H1 (cell line): ENCODE measurements at regions not wholly inside any gene's neighbourhood (a gene's known extent, or its start where the extent isn't known, plus 50 kb on each side); places are given as distances from the start of the nearest gene placed in this dataset.

ENCODE experiments used
- CTCF ChIA-PET: fragments of 300-600 bp; sonication (Branson Sonifier 250); formaldehyde crosslinking; loops from one replicate; lab custom pipeline; 2021; ENCODE audit not compliant: partially characterized antibody; lab: Charles Lee
- POLR2A ChIA-PET: fragments of 300-600 bp; sonication (Branson Sonifier 250); formaldehyde crosslinking; loops from one replicate; lab custom pipeline; 2021; ENCODE audit warnings: inconsistent platforms; ENCODE audit not compliant: partially characterized antibody; lab: Charles Lee
- DNase-seq, 2 experiments: peaks; one replicate each; pipeline versions ENCODE4 v3.0.0 to v3.0.0-alpha.2; 2010 to 2022; ENCODE audit warnings: low spot score in 2 of 2, low read depth in 1 of 2, mixed read lengths in 1 of 2
- FAIRE-seq: peaks from 2 replicates; lab custom pipeline; 2011; peaks lifted over from hg19 to GRCh38; lab: Jason Lieb, UNC
- H2AFZ ChIP-seq: 2 replicates; pipeline ENCODE4 v1.8.1; 2012; ENCODE audit warnings: low read length, inconsistent platforms
- H2AK5ac ChIP-seq: 2 replicates; pipeline ENCODE4 v1.6.1; 2013; ENCODE audit warnings: low read depth, low read length
- H2BK120ac ChIP-seq: replicated peaks from 2 replicates; pipeline ENCODE3; 2013; ENCODE audit warnings: low read depth, low read length, inconsistent platforms
- H2BK12ac ChIP-seq: 2 replicates; pipeline ENCODE4 v1.6.1; 2013; ENCODE audit warnings: low read depth, low read length
- H2BK15ac ChIP-seq: 2 replicates; pipeline ENCODE4 v1.6.1; 2013; ENCODE audit warnings: low read length
- H2BK20ac ChIP-seq: 2 replicates; pipeline ENCODE4 v1.6.1; 2013; ENCODE audit warnings: low read length
- H2BK5ac ChIP-seq: 2 replicates; pipeline ENCODE4 v1.6.1; 2013; ENCODE audit warnings: low read depth, low read length
- H3K14ac ChIP-seq: 2 replicates; pipeline ENCODE4 v1.6.1; 2013; ENCODE audit warnings: inconsistent platforms; ENCODE audit not compliant: insufficient read length
- H3K18ac ChIP-seq: 2 replicates; pipeline ENCODE4 v1.6.1; 2013; ENCODE audit warnings: low read length; ENCODE audit errors: extremely low read depth
- H3K23ac ChIP-seq: 2 replicates; pipeline ENCODE4 v1.6.1; 2013; ENCODE audit warnings: inconsistent platforms; ENCODE audit not compliant: insufficient read length
- H3K23me2 ChIP-seq: 2 replicates; pipeline ENCODE4 v1.6.1; 2013; ENCODE audit warnings: low read depth, low read length
- H3K27ac ChIP-seq: 2 replicates; pipeline ENCODE4 v1.6.1; 2011; ENCODE audit warnings: low read depth, low read length, inconsistent platforms
- H3K27me3 ChIP-seq, 4 experiments: replicated peaks in 1 of 4; 1 replicate in 1 of 4; 2 replicates in 3 of 4; pipeline versions ENCODE4 v1.6.1 to v1.8.1; 2011 to 2013; ENCODE audit warnings: low read length in 3 of 4, mild to moderate bottlenecking in 3 of 4, inconsistent platforms in 2 of 4, mixed read lengths in 2 of 4, moderate library complexity in 1 of 4; ENCODE audit not compliant: control insufficient read depth in 3 of 4, insufficient read depth in 3 of 4; ENCODE audit errors: extremely low read depth in 1 of 4
- H3K36me3 ChIP-seq, 4 experiments: 2 replicates each; pipeline versions ENCODE4 v1.6.1 to v1.8.1; 2011 to 2013; ENCODE audit warnings: mild to moderate bottlenecking in 4 of 4, low read length in 3 of 4, moderate library complexity in 2 of 4, control low read depth in 1 of 4, inconsistent platforms in 1 of 4; ENCODE audit not compliant: insufficient read depth in 4 of 4, control insufficient read depth in 2 of 4
- H3K4ac ChIP-seq: replicated peaks from 2 replicates; pipeline ENCODE3; 2013; ENCODE audit warnings: low read length, low read depth, mixed read lengths, inconsistent platforms; ENCODE audit not compliant: insufficient read length
- H3K4me1 ChIP-seq, 4 experiments: replicated peaks in 1 of 4; 1 replicate in 1 of 4; 2 replicates in 3 of 4; pipeline versions ENCODE4 v1.6.1 to v1.8.1; 2011 to 2013; ENCODE audit warnings: low read length in 3 of 4, inconsistent platforms in 2 of 4, mixed read lengths in 1 of 4; ENCODE audit not compliant: insufficient read depth in 4 of 4, control insufficient read depth in 3 of 4
- H3K4me2 ChIP-seq, 2 experiments: 2 replicates each; pipeline versions ENCODE4 v1.6.1 to v1.8.1; 2011 to 2013; ENCODE audit warnings: low read depth in 2 of 2, low read length in 2 of 2, control low read depth in 1 of 2, inconsistent platforms in 1 of 2, mild to moderate bottlenecking in 1 of 2; ENCODE audit not compliant: insufficient read depth in 1 of 2
- H3K4me3 ChIP-seq, 4 experiments: fragments of 200-600, 300-600 bp in 1 of 4; sonication (generic), shearing (Covaris generic), sonication (Bioruptor Twin) in 1 of 4; 2 replicates each; pipeline versions ENCODE4 v1.5.1 to v1.8.1; 2011 to 2016; ENCODE audit warnings: low read length in 4 of 4, low read depth in 3 of 4, control low read depth in 2 of 4, inconsistent platforms in 2 of 4, mild to moderate bottlenecking in 2 of 4, mixed read lengths in 1 of 4, moderate library complexity in 1 of 4; ENCODE audit not compliant: insufficient read depth in 2 of 4; ENCODE audit errors: extremely low read depth in 1 of 4
- H3K56ac ChIP-seq: replicated peaks from 2 replicates; pipeline ENCODE3; 2013; ENCODE audit warnings: low read depth, mild to moderate bottlenecking, mixed read lengths, low read length, inconsistent platforms; ENCODE audit not compliant: insufficient read length
- H3K79me1 ChIP-seq: 2 replicates; pipeline ENCODE4 v1.6.1; 2013; ENCODE audit warnings: low read depth, low read length, control low read depth
- H3K79me2 ChIP-seq, 2 experiments: 2 replicates each; pipeline versions ENCODE4 v1.6.1 to v1.8.1; 2012 to 2013; ENCODE audit warnings: low read length in 2 of 2, mild to moderate bottlenecking in 2 of 2, inconsistent platforms in 1 of 2; ENCODE audit not compliant: insufficient read depth in 2 of 2, control insufficient read depth in 1 of 2
- H3K9ac ChIP-seq, 4 experiments: replicated peaks in 1 of 4; 1 replicate in 1 of 4; 2 replicates in 3 of 4; pipeline versions ENCODE4 v1.6.1 to v1.8.1; 2011 to 2013; ENCODE audit warnings: low read depth in 3 of 4, low read length in 3 of 4, control low read depth in 2 of 4, mild to moderate bottlenecking in 2 of 4, moderate library complexity in 2 of 4, inconsistent platforms in 1 of 4; ENCODE audit errors: extremely low read depth in 1 of 4
- H3K9me3 ChIP-seq, 2 experiments: 2 replicates each; pipeline versions ENCODE4 v1.6.1 to v1.8.1; 2012 to 2013; ENCODE audit warnings: mild to moderate bottlenecking in 2 of 2, moderate library complexity in 2 of 2, control low read depth in 1 of 2, inconsistent platforms in 1 of 2, low read depth in 1 of 2, low read length in 1 of 2, mixed read lengths in 1 of 2; ENCODE audit not compliant: insufficient read depth in 2 of 2
- H4K20me1 ChIP-seq, 2 experiments: replicated peaks in 1 of 2; 2 replicates each; pipeline versions ENCODE3 to v1.8.1; 2011 to 2013; ENCODE audit warnings: inconsistent platforms in 2 of 2, low read length in 2 of 2, mild to moderate bottlenecking in 1 of 2; ENCODE audit not compliant: insufficient read depth in 2 of 2, control insufficient read depth in 1 of 2
- H4K5ac ChIP-seq: 2 replicates; pipeline ENCODE4 v1.6.1; 2013; ENCODE audit warnings: low read length, low read depth, mixed read lengths, inconsistent platforms; ENCODE audit not compliant: insufficient read length
- H4K8ac ChIP-seq: 2 replicates; pipeline ENCODE4 v1.8.0; 2013; ENCODE audit warnings: mild to moderate bottlenecking, moderate library complexity, low read length, inconsistent platforms; ENCODE audit not compliant: insufficient read depth; ENCODE audit errors: extremely low read depth
- H4K91ac ChIP-seq: replicated peaks from 2 replicates; pipeline ENCODE3; 2013; ENCODE audit warnings: low read length, mixed read lengths, inconsistent platforms; ENCODE audit not compliant: insufficient read length
- CBX8 ChIP-seq: fragments of 300-800, 300-1000 bp; sonication (generic); IDR thresholded peaks from 2 replicates; pipeline ENCODE4 v1.7.1; 2016; ENCODE audit warnings: low read depth, low read length, borderline replicate concordance
- POU5F1 ChIP-seq: IDR thresholded peaks from 2 replicates; pipeline ENCODE4 v1.6.1; 2011; ENCODE audit warnings: low read depth, mild to moderate bottlenecking, low read length, moderate library complexity
- RFX5 ChIP-seq: IDR thresholded peaks from 2 replicates; pipeline ENCODE4 v1.6.1; 2011; ENCODE audit warnings: low read depth, low read length, improper control_type of control experiment, borderline replicate concordance
- TCF12 ChIP-seq: IDR thresholded peaks from 2 replicates; pipeline ENCODE4 v1.6.1; 2011; ENCODE audit warnings: low read depth, mild to moderate bottlenecking, low read length
- WGBS, 2 experiments: shearing (Covaris generic) in 1 of 2; methylation state at CpG; one replicate each; pipeline versions ENCODE4 v1.1.6 to v1.1.7; 2013 to 2015; ENCODE audit warnings: low lambda C conversion rate in 2 of 2, mixed read lengths in 2 of 2, inconsistent platforms in 1 of 2, low coverage in 1 of 2, missing lambda C conversion rate in 1 of 2; ENCODE audit not compliant: insufficient replicate concordance in 2 of 2, insufficient coverage in 1 of 2, insufficient read length in 1 of 2; ENCODE audit errors: extremely low coverage in 1 of 2, missing lambda C conversion rate in 1 of 2; 5-methylcytosine and 5-hydroxymethylcytosine counted together

- H3K4ac ChIP-seq: no peak overlapping the region
- no peaks in the 10 kb centered on the region for H3K23me2 ChIP-seq
- POLR2A ChIA-PET: no interaction called here
- FAIRE-seq (no peak), DNase-seq (no peak)
- no peak overlapping the region for H3K4me2 ChIP-seq
- peak overlapping the region; percentile 80; the same call in 1 of the 2 replicates for H2BK12ac ChIP-seq
- no peak overlapping the region for H4K5ac ChIP-seq
- H3K79me2 ChIP-seq: no peaks in the 10 kb centered on the region
- H3K14ac ChIP-seq: no peak overlapping the region
- H2BK20ac ChIP-seq: no peak overlapping the region
- peaks cover 0 to under 1% (median 0%) of the 10 kb centered on the region in 4 experiments; a peak in 1 of 7 replicates for H3K27me3 ChIP-seq
- H4K91ac ChIP-seq: no peak overlapping the region
- H3K36me3 ChIP-seq: no peaks in the 10 kb centered on the region
- peak overlapping the region; percentile 72; the same call in 1 of the 2 replicates for H2BK15ac ChIP-seq
- H3K4me1 ChIP-seq: peaks cover 0 to 6% (median 3%) of the 10 kb centered on the region in 4 experiments; a peak in 3 of 7 replicates
- H3K56ac ChIP-seq: no peak overlapping the region
- no peak overlapping the region for H4K8ac ChIP-seq
- no peaks in the 10 kb centered on the region for H3K9me3 ChIP-seq
- no peak overlapping the region for H2AK5ac ChIP-seq
- no peak overlapping the region for H3K9ac ChIP-seq
- H2BK120ac ChIP-seq: no peak overlapping the region
- H4K20me1 ChIP-seq: no peaks in the 10 kb centered on the region
- H3K4me3 ChIP-seq: no peak overlapping the region
- no peaks in the 10 kb centered on the region for H3K79me1 ChIP-seq
- TF ChIP-seq TCF12 (no peak), RFX5 (no peak), CBX8 (no peak), POU5F1 (no peak)
- no peak overlapping the region for H3K23ac ChIP-seq
- 93% methylated on average over 3 of the region's 3 CpGs; no CpG with 5 or more reads in 1 of the 2 experiments for WGBS, 2 experiments
- no peak overlapping the region; the same call in 1 of the 2 replicates for H3K18ac ChIP-seq
- no peak overlapping the region for H2BK5ac ChIP-seq
- no peak overlapping the region for H2AFZ ChIP-seq
- CTCF ChIA-PET: interaction anchor here (0.6 kb wide), 1 partner anchor 13 kb away, joined by 3 read pairs; no protein-coding TSS in a partner anchor
- H3K27ac ChIP-seq: no peak overlapping the region
Measured at GRCh38 chr1:38250356-38250755, 203.8 kb upstream of the POU3F1 start.
